ENCODE measurements at regions not wholly inside any gene's neighbourhood (a gene's known extent, or its start where the extent isn't known, plus 50 kb on each side); places are given as distances from the start of the nearest gene placed in this dataset.

DNA sequence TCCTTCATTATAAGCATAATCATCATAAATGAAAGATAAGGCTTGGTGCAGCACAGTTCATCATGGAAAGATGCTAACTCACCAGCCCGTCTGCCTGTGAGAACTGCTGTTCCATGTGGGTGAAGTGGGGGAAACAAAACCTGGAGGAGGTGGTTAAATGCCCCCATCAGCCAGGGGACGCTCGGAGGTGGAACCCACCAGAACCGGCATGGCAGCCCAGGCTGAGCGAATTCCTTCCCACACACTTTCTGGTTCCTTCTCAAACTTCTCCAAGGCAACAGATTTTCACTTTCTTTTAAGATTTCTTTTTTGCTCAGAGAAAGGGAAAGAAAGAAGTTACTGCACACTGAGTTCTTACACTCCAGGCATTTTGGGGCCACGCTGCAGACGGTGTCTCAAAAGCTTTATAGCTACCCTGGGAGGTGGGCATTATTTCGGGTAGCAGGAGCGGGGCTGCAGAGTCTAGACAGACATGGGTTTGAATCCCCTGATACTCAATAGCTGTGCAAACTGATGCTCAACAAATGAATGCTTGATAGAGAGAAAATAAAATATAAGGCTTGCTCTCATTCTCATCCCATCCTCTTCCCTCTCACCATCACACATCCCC is 190.7 kb downstream of the BCL11B start:
- no peak for DNase-seq

- no peak for DNase-seq
Measured at GRCh38 chr14:99081880-99082279, 190.1 kb downstream of the BCL11B start.

DNA sequence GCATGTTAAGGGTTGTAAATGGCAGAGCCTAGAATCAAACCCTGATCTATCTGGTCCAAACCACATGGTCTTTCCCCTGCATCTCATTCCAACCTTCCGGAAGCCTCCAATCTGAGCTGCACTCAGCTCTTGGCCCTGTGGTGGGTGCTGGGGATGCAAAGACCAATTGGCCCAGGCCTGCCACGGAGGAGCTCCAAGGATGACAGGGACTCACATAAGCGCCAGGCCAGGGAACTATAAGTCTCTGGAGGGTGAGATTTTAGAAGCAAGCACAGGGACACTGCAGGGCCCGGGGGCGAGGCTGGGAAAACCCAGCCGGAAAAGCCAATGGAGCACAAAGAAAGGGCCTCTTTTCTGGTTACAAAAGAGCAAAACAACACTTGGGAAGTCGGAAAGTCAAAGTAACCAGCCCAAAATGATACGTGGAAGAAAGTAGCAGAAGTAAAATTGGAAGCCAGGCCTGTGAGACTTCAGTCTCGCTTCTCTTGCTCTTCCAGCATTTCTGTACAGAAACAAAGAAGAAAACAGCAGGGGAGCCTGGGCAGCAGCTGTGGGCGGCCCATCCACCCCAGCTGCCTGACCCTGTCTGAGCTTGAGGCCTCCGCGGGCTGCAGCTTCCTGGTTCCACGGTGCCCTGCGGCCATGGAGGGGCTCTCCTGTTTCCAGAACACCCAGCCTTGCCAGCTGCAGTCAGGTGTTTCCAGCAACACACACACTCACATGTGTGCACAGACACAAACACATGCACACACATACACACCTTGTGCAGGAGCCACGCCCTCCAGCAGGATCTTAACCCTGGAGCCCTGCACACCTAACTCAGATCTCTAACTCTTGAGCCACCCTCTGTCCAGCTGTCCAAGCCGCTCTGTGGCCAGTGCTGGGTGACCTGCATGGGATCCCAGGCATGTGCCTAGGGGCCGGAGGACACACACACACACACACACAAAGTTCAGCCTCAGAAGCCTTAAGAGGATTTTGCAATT is 178.2 kb downstream of the BCL11B start:
- no peak for DNase-seq

GRCh38 chr14:99094901-99095300 is 177.1 kb downstream of the BCL11B start:
- DNase-seq: no peak

- no peak for DNase-seq
Measured at GRCh38 chr14:99095369-99095768, 176.6 kb downstream of the BCL11B start.

DNA sequence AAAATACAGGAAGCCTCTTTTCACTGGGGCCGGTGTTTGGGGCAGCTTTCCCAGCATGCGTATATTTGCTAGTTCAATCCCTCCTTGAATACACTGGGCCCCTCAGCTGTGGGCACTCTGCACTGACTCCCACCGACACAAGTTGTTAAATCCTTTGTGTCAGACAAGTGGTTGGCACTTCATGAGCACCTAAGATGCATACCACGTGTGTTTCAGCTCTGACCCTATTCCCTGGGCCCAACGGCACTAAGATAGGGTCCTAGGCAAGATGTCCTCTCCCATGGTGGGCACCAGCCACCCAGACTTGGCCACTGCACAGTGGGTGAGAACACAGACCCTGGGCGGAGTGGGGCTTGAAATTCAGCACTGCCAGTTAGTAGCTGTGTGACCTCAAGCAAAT is 173.8 kb downstream of the BCL11B start:
- DNase-seq: no peak

DNA sequence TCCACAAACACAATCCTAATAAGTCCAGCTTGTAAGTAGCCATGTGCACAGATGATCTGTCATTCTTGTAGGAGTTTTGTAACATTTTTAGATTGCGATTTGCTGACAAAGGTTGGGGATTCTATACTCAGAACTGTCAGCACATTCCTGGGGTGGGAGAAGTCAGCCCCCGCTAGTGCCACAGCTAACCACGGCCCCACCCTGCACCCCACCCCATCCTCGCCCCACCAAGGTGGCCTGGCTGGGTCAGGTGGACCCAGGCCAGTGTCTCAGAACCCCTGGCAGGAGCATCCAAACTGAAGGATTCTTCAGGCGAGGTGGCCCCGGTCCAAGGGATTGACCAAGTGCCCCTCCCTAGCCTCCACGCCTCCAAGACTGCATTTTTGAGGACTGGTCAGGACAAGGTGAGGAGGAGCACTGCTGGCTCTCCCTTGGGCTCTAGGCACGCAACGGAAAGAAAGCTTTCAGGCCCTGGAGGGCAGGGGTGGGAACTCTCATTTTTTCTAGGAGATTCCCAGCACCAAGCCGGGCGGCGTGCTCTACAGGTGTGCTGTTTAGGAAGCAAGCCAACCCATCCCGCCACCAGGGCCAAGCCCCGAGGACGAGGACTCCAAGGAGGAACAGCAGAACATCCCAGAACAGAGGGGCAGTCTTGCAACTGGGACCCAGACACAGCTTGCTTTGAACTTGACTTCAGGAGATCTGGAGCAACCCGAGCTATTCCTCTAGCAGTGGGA is 172.8 kb downstream of the BCL11B start:
- no peak for DNase-seq

DNA sequence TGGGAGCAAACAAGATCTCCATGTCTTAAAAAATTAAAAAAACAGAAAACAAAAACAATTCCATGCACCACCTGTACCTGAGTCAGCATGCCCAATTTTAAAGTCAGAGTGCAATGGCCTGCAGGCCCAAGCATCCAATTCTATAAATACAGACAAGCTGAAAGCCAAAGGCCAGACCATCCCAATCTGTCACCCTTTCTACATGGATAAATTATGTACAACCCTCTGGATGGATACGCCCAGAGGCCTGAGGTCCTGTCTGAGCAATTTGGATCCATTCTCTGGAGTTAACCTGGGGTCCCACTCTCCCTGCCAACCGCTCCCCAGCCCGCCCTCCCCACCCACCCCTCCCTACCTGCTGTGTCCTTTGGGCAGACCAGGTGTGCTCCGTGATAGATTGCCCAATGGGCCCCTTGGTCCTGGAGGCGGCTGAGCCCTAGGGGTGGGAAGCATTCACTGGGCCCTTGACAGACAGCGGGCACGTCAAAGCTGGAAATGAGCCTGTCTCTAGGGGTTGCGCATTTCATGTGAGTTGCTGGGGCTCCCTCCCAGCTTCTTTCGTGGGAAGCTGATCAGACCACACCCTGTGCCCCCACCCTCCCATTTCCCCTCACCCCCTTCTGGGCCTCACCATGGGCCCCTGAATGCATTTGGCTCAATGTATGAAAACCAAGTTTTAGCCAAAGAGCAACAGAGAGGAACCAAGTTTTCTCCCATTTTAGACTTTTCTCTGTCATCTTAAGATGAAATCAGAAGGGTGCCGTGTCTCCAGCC is 171.3 kb downstream of the BCL11B start:
- DNase-seq: no peak

DNA sequence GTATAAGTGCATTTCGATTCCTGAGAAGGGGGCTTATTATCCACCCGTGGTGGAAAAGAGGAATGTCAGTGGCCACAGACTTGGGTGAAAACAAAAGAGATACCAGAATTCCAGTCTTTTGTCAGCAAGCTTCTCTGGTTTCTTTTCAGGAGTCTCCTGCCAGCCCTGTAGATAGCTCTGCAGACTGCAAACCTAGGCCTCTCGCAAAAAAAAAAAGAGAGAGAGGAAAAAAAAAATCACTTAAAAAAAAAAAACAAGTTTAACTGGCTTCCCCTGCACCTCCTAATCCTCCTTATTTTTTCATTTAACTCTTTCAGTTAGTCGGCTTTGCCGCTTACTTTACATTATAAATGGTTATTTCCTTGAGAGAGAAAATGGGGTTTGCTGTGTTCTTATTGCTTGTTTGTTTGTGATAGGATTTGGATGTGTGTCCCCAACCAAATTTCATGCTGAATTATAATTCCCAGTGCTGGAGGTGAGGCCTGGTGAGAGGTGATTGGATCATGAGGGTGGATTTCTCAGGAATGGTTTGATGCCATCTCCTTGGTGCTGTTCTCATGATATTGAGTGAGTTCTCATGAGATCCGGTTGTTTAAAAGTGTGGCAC is 170.0 kb downstream of the BCL11B start:
- DNase-seq: no peak

DNA sequence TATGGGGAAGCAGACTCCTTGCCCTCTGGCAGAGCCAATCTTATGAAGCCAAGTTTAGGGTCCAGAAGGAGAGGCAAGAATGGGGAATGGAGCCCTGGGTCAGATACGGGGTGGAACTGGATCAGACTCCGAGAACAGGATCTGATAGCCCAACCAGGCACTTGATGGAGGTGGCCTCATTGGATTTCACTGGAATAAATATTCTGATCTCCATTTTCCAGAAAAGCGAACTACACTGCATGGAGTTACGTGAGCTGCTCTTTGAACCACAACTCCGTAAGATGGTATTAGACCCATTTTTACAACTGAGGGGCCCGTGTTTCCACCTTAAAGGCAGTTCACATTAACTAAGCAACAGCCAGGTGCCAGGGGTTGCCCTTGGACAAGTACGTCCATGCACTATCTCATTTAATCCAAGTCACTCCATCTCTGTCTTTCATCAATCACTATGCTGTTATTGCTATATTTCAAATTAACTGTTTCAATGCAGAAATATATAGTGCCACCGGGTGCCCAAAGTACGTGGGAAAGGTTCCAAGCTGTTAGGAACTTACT is 155.2 kb downstream of the BCL11B start:
- DNase-seq: no peak

DNA sequence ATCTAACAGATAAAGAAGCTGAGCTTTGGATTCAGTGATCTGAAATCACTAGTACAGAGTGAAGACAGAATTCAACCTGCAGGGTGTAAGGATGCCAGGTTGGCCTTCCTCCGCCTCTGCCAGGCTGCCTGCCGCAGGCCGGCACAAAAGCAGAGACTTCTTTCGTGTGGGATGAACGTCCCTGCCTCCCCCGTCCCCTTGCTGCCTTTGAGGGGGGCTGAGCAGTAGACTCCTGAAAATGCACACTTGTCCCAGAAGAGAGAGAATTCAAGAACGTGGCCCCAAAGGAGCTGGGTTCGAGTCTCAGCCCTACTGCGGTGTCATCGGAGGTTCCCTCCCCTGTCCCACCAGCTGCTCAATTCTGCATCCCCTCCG is 154.3 kb downstream of the BCL11B start:
- no peak for DNase-seq

DNA sequence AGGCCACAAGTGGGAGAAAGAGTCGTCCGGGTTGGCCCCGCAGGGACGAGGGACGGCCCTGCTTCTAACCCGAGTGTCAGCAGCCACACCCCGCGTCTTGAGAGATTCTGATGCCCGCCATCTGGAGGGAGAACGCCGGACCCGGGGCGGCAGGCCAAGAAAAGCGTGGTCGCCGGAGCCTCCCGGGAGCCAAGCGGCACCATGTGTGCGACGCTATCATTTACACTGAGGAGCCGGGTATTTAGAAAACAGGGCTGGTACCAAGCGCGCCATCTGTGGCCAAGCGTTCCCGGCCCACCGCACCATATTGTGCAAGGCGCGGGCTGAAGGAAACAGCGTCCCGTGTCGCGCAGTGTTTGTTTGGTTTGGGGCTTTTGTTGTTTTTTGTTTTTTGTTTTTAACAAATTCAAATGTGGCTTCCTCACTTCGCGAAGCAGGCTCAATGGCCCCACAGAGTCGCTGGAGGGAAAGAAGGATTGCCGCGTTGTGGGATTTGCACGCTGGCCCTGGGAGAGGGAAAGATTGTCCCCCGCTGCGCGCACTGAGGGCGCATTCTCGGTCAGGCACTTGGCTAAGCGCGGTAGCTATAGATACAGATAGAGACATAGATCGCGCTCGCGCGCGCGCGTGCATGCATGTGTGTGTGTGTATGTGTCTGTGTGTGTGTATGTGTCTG is 153.8 kb downstream of the BCL11B start:
- DNase-seq: no peak

- DNase-seq: no peak
Measured at GRCh38 chr14:99118946-99119345, 153.1 kb downstream of the BCL11B start.
